Panc1 (cell line): ENCODE measurements at regions not wholly inside any gene's neighbourhood (a gene's known extent, or its start where the extent isn't known, plus 50 kb on each side); places are given as distances from the start of the nearest gene placed in this dataset.

ENCODE experiments used
- ATAC-seq: fragments of 200-7000 bp; cut with Tn5 transposase; 2 replicates; pipeline ENCODE4 v1.9.1; 2020; ENCODE audit warnings: mild to moderate bottlenecking, moderate library complexity
- BruUV-seq: library from RNA; stranded (reverse); fragments of 400-500 nt; replicated peaks from 2 replicates; lab custom pipeline; 2021; lab: Mats Ljungman, UMichigan
- CTCF ChIA-PET: fragments of 300-600 bp; sonication (Branson Sonifier 250); formaldehyde crosslinking; loops from one replicate; lab custom pipeline; 2022; ENCODE audit warnings: antibody characterized with exemption; lab: Charles Lee
- POLR2A ChIA-PET: fragments of 300-600 bp; sonication (Branson Sonifier 250); formaldehyde crosslinking; loops from one replicate; lab custom pipeline; 2022; ENCODE audit warnings: antibody characterized with exemption; lab: Charles Lee
- DNase-seq: peaks from one replicate; pipeline ENCODE4 v3.0.0-alpha.2; 2010; ENCODE audit warnings: low read depth, low spot score
- H3K27ac ChIP-seq: 2 replicates; pipeline ENCODE4 v1.5.1; 2011; ENCODE audit warnings: mild to moderate bottlenecking, low read length, inconsistent platforms
- H3K27me3 ChIP-seq: fragments of 200-500 bp; sonication (Bioruptor generic); 2 replicates; pipeline ENCODE4 v1.6.0; 2014; ENCODE audit warnings: low read length, inconsistent platforms; ENCODE audit not compliant: control insufficient read depth, insufficient read depth
- H3K36me3 ChIP-seq: fragments of 200-500 bp; sonication (Bioruptor generic); 2 replicates; pipeline ENCODE4 v1.5.1; 2014; ENCODE audit warnings: inconsistent platforms, mild to moderate bottlenecking, low read length, moderate library complexity; ENCODE audit not compliant: control insufficient read depth, insufficient read depth
- H3K4me1 ChIP-seq: 2 replicates; pipeline ENCODE4 v1.5.1; 2011; ENCODE audit warnings: inconsistent platforms, mild to moderate bottlenecking, low read length, moderate library complexity; ENCODE audit not compliant: control insufficient read depth, insufficient read depth
- H3K4me3 ChIP-seq, 2 experiments: 2 replicates each; pipeline ENCODE4 v1.5.1; 2011 to 2012; ENCODE audit warnings: low read depth in 2 of 2, low read length in 2 of 2, mild to moderate bottlenecking in 2 of 2, inconsistent platforms in 1 of 2, moderate library complexity in 1 of 2
- H3K9me3 ChIP-seq: fragments of 200-500 bp; sonication (Bioruptor generic); 2 replicates; pipeline ENCODE4 v1.5.1; 2014; ENCODE audit warnings: low read depth, mild to moderate bottlenecking, inconsistent platforms, low read length, moderate library complexity; ENCODE audit not compliant: control insufficient read depth, insufficient read depth
- POLR2AphosphoS5 ChIP-seq: IDR thresholded peaks from 2 replicates; pipeline ENCODE4 v1.6.1; 2012; ENCODE audit warnings: mild to moderate bottlenecking, low read depth, low read length, moderate library complexity
- SIN3A ChIP-seq: IDR thresholded peaks from 2 replicates; pipeline ENCODE4 v1.6.1; 2012; ENCODE audit warnings: low read depth, mild to moderate bottlenecking, low read length, moderate library complexity, borderline replicate concordance; ENCODE audit not compliant: insufficient read depth
- TCF7L2 ChIP-seq: IDR thresholded peaks from 2 replicates; pipeline ENCODE4 v1.6.1; 2011; ENCODE audit warnings: mild to moderate bottlenecking, low read depth, low read length, inconsistent platforms
- in situ Hi-C: cut with HindIII; loops from 2 replicates; pipeline ENCODE4 v1.10.0; 2016; ENCODE audit warnings: low sequenced_read_pairs, low pct_unique_long_range_greater_than_20kb
- intact Hi-C: fragments of 100-400 bp; cut with micrococcal nuclease; formaldehyde crosslinking; loops from one replicate; pipeline ENCODE4 v1.10.0; 2022; ENCODE audit not compliant: unreplicated experiment
- TF ChIP-seq, protein P1 (sequence below), 2 experiments: IDR thresholded peaks; 2 replicates each; pipeline ENCODE4 v1.6.1; 2011 to 2012; ENCODE audit warnings: low read depth in 2 of 2, control low read depth in 1 of 2, low read length in 1 of 2, mild to moderate bottlenecking in 1 of 2, moderate library complexity in 1 of 2; ENCODE audit not compliant: insufficient read depth in 1 of 2
- TF ChIP-seq, protein P2 (sequence below): fragments of 450-650 bp; IDR thresholded peaks from 2 replicates; pipeline ENCODE4 v1.5.1; 2017; ENCODE audit warnings: mild to moderate bottlenecking

DNA sequence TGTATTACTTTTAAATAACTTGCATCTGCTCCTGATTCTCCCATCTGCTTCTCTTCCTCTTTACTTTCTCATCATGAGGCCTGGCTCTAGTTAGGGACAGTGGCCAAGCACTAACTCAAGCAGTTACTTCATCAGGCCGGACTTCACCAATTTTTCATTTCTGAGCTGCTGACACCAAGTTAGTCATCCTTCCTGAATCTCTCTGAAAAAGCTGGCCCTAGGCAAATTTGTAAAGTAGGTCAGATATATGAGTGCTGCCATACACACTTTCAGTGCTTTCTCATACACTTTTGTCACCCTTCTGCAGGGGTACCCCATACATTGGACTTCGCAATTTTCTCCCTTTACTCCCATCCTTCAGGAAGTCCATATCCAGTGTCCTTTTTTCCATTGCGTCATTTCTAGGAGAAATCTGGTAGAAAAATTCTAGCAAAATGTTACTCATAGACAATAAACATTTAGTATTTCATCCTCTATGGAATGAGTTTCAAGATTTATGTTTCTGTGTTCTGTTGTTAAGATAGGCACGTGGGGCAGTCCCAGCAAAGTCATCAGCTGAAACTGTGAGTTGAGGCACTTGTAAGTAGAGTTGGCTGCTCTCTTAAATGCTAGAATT, 276.8 kb upstream of the TMPO start:
- no TSS peak for BruUV-seq
- DNase-seq (no peak), ATAC-seq (no peak)
- Histone ChIP-seq H3K9me3 (no peaks in the 10 kb centered on the region), H3K27me3 (no peaks in the 10 kb centered on the region), H3K36me3 (no peaks in the 10 kb centered on the region), H3K27ac (no peak overlapping the region), H3K4me1 (no peaks in the 10 kb centered on the region), H3K4me3 (no peak overlapping the region)
- ChIA-PET POLR2A (no interaction called here), CTCF (no interaction called here)
- in situ Hi-C loops (no loop called here), intact Hi-C loops (no loop called here)
- TF ChIP-seq, protein P1, sequence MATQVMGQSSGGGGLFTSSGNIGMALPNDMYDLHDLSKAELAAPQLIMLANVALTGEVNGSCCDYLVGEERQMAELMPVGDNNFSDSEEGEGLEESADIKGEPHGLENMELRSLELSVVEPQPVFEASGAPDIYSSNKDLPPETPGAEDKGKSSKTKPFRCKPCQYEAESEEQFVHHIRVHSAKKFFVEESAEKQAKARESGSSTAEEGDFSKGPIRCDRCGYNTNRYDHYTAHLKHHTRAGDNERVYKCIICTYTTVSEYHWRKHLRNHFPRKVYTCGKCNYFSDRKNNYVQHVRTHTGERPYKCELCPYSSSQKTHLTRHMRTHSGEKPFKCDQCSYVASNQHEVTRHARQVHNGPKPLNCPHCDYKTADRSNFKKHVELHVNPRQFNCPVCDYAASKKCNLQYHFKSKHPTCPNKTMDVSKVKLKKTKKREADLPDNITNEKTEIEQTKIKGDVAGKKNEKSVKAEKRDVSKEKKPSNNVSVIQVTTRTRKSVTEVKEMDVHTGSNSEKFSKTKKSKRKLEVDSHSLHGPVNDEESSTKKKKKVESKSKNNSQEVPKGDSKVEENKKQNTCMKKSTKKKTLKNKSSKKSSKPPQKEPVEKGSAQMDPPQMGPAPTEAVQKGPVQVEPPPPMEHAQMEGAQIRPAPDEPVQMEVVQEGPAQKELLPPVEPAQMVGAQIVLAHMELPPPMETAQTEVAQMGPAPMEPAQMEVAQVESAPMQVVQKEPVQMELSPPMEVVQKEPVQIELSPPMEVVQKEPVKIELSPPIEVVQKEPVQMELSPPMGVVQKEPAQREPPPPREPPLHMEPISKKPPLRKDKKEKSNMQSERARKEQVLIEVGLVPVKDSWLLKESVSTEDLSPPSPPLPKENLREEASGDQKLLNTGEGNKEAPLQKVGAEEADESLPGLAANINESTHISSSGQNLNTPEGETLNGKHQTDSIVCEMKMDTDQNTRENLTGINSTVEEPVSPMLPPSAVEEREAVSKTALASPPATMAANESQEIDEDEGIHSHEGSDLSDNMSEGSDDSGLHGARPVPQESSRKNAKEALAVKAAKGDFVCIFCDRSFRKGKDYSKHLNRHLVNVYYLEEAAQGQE (IDR thresholded peaks at IDR 0.05; ENCODE audit: insufficient read depth in 1 of 2, low read depth in 2 of 2, low read length in 1 of 2): no peak
- no peak for TF ChIP-seq POLR2AphosphoS5
- TF ChIP-seq SIN3A: no peak
- TF ChIP-seq TCF7L2: no peak
- TF ChIP-seq, protein P2, sequence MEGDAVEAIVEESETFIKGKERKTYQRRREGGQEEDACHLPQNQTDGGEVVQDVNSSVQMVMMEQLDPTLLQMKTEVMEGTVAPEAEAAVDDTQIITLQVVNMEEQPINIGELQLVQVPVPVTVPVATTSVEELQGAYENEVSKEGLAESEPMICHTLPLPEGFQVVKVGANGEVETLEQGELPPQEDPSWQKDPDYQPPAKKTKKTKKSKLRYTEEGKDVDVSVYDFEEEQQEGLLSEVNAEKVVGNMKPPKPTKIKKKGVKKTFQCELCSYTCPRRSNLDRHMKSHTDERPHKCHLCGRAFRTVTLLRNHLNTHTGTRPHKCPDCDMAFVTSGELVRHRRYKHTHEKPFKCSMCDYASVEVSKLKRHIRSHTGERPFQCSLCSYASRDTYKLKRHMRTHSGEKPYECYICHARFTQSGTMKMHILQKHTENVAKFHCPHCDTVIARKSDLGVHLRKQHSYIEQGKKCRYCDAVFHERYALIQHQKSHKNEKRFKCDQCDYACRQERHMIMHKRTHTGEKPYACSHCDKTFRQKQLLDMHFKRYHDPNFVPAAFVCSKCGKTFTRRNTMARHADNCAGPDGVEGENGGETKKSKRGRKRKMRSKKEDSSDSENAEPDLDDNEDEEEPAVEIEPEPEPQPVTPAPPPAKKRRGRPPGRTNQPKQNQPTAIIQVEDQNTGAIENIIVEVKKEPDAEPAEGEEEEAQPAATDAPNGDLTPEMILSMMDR: no peak

DNA sequence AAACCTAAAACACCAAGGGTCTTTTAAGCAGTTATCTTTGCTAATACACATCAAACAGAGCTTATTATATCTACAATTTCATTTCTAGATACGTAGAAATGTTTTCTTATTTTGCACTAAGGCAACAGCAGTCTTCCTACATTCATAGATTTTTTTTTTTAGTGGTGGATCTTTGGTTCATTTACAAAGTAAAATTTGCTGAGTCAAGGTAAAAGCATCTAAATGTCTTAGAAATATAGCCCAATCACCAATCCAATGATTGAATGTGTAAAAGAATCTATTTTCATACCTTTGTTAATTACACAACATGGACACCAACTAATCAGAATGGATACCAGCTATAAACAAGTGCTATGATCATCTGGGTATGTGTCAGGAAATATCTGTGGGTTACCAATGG, 272.2 kb upstream of the TMPO start:
- no TSS peak for BruUV-seq
- H3K9me3 ChIP-seq: no peaks in the 10 kb centered on the region
- in situ Hi-C loops: no loop called here
- CTCF ChIA-PET: no interaction called here
- H3K27ac ChIP-seq: no peak overlapping the region
- H3K27me3 ChIP-seq: no peaks in the 10 kb centered on the region; the same call in 1 of the 2 replicates
- DNase-seq (no peak), ATAC-seq (no peak)
- POLR2A ChIA-PET: no interaction called here
- H3K36me3 ChIP-seq: no peaks in the 10 kb centered on the region
- no peaks in the 10 kb centered on the region for H3K4me1 ChIP-seq
- intact Hi-C loops: no loop called here
- TF ChIP-seq SIN3A (no peak), POLR2AphosphoS5 (no peak), TCF7L2 (no peak)
- TF ChIP-seq, protein P1 (IDR thresholded peaks at IDR 0.05; ENCODE audit: insufficient read depth in 1 of 2, low read depth in 2 of 2, low read length in 1 of 2): no peak
- TF ChIP-seq, protein P2: no peak
- no peak overlapping the region for H3K4me3 ChIP-seq
